ENCODE measurements at regions not wholly inside any gene's neighbourhood (a gene's known extent, or its start where the extent isn't known, plus 50 kb on each side); places are given as distances from the start of the nearest gene placed in this dataset.

DNA sequence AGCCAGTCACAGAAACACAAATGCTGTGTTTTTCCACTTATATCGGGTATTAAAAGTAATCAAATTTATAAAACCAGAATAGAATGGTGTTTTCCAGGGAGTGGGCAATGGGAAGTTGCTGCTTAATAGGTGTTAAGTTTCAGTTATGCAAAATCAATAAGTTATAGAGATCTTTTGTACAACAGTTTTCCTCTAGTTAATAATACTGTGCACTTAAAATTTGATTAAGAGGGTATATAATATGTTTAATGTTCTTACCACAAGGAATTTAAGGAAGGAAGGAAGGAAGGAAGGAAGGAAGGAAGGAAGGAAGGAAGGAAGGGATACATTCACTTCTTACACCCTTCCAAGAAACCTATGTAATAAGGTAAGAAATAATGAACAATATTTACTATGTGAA is 867.7 kb upstream of the CDH6 start:
- TF ChIP-seq FOXM1 (IDR thresholded peaks at IDR 0.05; ENCODE audit: low read depth) (no peak), GATA2 (CRISPR knock-in tag; IDR thresholded peaks at IDR 0.05) (no peak), RAD21 (IDR thresholded peaks at IDR 0.05; ENCODE audit: low read length) (no peak), YY1 (IDR thresholded peaks at IDR 0.05; ENCODE audit: low read depth) (no peak), SMC3 (IDR thresholded peaks at IDR 0.05; ENCODE audit: low read depth, low read length) (no peak), TAF1 (IDR thresholded peaks at IDR 0.05; ENCODE audit: borderline replicate concordance, low read depth, low read length) (no peak), EP300 (IDR thresholded peaks at IDR 0.05; ENCODE audit: borderline replicate concordance in 1 of 2, low read depth in 1 of 2, low read length in 1 of 2) (no peak)
- TF ChIP-seq, protein P1, sequence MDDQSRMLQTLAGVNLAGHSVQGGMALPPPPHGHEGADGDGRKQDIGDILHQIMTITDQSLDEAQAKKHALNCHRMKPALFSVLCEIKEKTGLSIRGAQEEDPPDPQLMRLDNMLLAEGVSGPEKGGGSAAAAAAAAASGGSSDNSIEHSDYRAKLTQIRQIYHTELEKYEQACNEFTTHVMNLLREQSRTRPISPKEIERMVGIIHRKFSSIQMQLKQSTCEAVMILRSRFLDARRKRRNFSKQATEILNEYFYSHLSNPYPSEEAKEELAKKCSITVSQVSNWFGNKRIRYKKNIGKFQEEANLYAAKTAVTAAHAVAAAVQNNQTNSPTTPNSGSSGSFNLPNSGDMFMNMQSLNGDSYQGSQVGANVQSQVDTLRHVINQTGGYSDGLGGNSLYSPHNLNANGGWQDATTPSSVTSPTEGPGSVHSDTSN (IDR thresholded peaks at IDR 0.05): no peak
- Histone ChIP-seq H3K4me3 (ENCODE audit: low read depth in 2 of 2, low read length in 1 of 2) (no peak overlapping the region), H3K36me3 (replicated peaks in 1 of 2; ENCODE audit: control insufficient read depth in 1 of 2, insufficient read depth in 2 of 2, low read length in 1 of 2) (no peaks in the 10 kb centered on the region), H3K9ac (no peak overlapping the region), H3K27me3 (ENCODE audit: insufficient read depth) (no peaks in the 10 kb centered on the region), H3K9me3 (no peaks in the 10 kb centered on the region), H3K9me2 (no peaks in the 10 kb centered on the region), H3K4me1 (ENCODE audit: control insufficient read depth in 1 of 2, insufficient read depth in 2 of 2, low read depth in 1 of 2, low read length in 1 of 2) (no peaks in the 10 kb centered on the region), H2AFZ (ENCODE audit: low read depth) (no peak overlapping the region), H3K27ac (ENCODE audit: low read depth in 2 of 2, low read length in 1 of 2) (no peak overlapping the region), H3K79me2 (ENCODE audit: insufficient read depth) (no peaks in the 10 kb centered on the region), H3K4me2 (no peak overlapping the region), H3F3A (replicated peaks; ENCODE audit: insufficient read depth) (no peaks in the 10 kb centered on the region), H4K20me1 (ENCODE audit: insufficient read depth) (no peaks in the 10 kb centered on the region)
- CTCF ChIA-PET: no interaction called here
- 9% methylated on average over 1 of the region's 1 CpG for WGBS (ENCODE audit: low lambda C conversion rate)
- POLR2A ChIA-PET: no interaction called here
- DNase-seq: no peak

- no peaks in the 10 kb centered on the region for H3K4me1 ChIP-seq (ENCODE audit: control insufficient read depth in 1 of 2, insufficient read depth in 2 of 2, low read depth in 1 of 2, low read length in 1 of 2)
- no peak overlapping the region for H3K27ac ChIP-seq (ENCODE audit: low read depth in 2 of 2, low read length in 1 of 2)
- H3K9me2 ChIP-seq: no peaks in the 10 kb centered on the region
- H3K79me2 ChIP-seq (ENCODE audit: insufficient read depth): no peaks in the 10 kb centered on the region
- 3% methylated on average over 4 of the region's 4 CpGs for WGBS (ENCODE audit: low lambda C conversion rate)
- no peaks in the 10 kb centered on the region for H3K9me3 ChIP-seq
- no peak overlapping the region for H3K4me3 ChIP-seq (ENCODE audit: low read depth in 2 of 2, low read length in 1 of 2)
- POLR2A ChIA-PET: no interaction called here
- TF ChIP-seq SIN3A (IDR thresholded peaks at IDR 0.05; ENCODE audit: borderline replicate concordance, low read depth, low read length) (no peak), JUND (IDR thresholded peaks at IDR 0.05) (no peak), EP300 (IDR thresholded peaks at IDR 0.05; ENCODE audit: borderline replicate concordance in 1 of 2, low read depth in 1 of 2, low read length in 1 of 2) (no peak), ELF1 (IDR thresholded peaks at IDR 0.05) (no peak), TCF12 (IDR thresholded peaks at IDR 0.05) (no peak), USF2 (IDR thresholded peaks at IDR 0.05; ENCODE audit: borderline replicate concordance, low read depth, low read length) (no peak), REST (IDR thresholded peaks at IDR 0.05; ENCODE audit: low read depth, low read length) (no peak), GATA2 (CRISPR knock-in tag; IDR thresholded peaks at IDR 0.05) (no peak)
- no peak overlapping the region for H3K9ac ChIP-seq
- no peaks in the 10 kb centered on the region for H3F3A ChIP-seq (replicated peaks; ENCODE audit: insufficient read depth)
- no peaks in the 10 kb centered on the region for H4K20me1 ChIP-seq (ENCODE audit: insufficient read depth)
- CTCF ChIA-PET: no interaction called here
- DNase-seq: no peak
- H3K36me3 ChIP-seq (replicated peaks in 1 of 2; ENCODE audit: control insufficient read depth in 1 of 2, insufficient read depth in 2 of 2, low read length in 1 of 2): no peaks in the 10 kb centered on the region
- no peak overlapping the region for H2AFZ ChIP-seq (ENCODE audit: low read depth)
- H3K27me3 ChIP-seq (ENCODE audit: insufficient read depth): no peaks in the 10 kb centered on the region
- no peak overlapping the region for H3K4me2 ChIP-seq
These were observed 869.4 kb upstream of the CDH6 start for GRCh38 chr5:30324083-30324482.

Measured in SK-N-SH (cell line).